Type B pancreatic cell (in vitro differentiated cells): ENCODE measurements at regions not wholly inside any gene's neighbourhood (a gene's known extent, or its start where the extent isn't known, plus 50 kb on each side); places are given as distances from the start of the nearest gene placed in this dataset.

Experiments used
- DNase-seq: peaks from one replicate; pipeline ENCODE4 v3.0.0; 2021; ENCODE audit warnings: mixed read lengths; ENCODE audit not compliant: unreplicated experiment; ENCODE audit errors: extremely low spot score
- H3K27ac Mint-ChIP-seq: 2 replicates; pipeline ENCODE4 v1.8.0; 2021; ENCODE audit warnings: mild to moderate bottlenecking, mixed read lengths
- H3K27me3 Mint-ChIP-seq: 2 replicates; pipeline ENCODE4 v1.8.0; 2021; ENCODE audit warnings: mixed read lengths
- H3K36me3 Mint-ChIP-seq: 2 replicates; pipeline ENCODE4 v1.8.0; 2021; ENCODE audit warnings: mixed read lengths
- H3K4me1 Mint-ChIP-seq: one replicate; pipeline ENCODE4 v1.8.0; 2021; ENCODE audit warnings: mixed read lengths; ENCODE audit not compliant: unreplicated experiment
- H3K4me3 Mint-ChIP-seq: 2 replicates; pipeline ENCODE4 v1.8.0; 2021; ENCODE audit warnings: mild to moderate bottlenecking, mixed read lengths
- H3K9me3 Mint-ChIP-seq: 2 replicates; pipeline ENCODE4 v1.8.0; 2021; ENCODE audit warnings: mixed read lengths
- TF ChIP-seq, protein P1 (sequence below): fragments of 200-600 bp; sonication (generic); conservative IDR thresholded peaks from 2 replicates; pipeline ENCODE4 v1.5.0; 2021; ENCODE audit warnings: antibody characterized with exemption, mild to moderate bottlenecking

DNA sequence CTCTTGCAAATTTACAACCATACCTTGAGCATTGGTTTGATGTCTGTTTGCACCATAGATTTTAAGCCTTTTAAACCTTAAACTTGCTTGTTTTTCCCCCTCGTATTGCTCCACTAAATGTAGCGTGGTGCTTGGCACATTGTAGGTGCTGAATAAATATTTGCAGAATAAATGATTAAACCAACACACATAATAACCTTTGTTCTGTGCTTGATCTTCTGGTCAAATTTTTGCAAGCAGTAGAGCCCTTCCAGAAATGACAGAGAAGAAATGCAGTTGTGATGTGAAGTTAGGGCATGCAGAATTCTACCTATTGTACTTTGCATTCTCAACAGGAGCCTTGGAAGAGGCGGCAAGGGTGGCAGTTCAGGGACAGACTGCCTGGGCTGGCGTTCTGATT, 394.4 kb upstream of the TBX3 start:
- peaks cover 9% of the 10 kb centered on the region for H3K4me1 Mint-ChIP-seq
- no peaks in the 10 kb centered on the region for H3K36me3 Mint-ChIP-seq
- no peak overlapping the region for H3K4me3 Mint-ChIP-seq
- no peaks in the 10 kb centered on the region for H3K9me3 Mint-ChIP-seq
- TF ChIP-seq, protein P1, sequence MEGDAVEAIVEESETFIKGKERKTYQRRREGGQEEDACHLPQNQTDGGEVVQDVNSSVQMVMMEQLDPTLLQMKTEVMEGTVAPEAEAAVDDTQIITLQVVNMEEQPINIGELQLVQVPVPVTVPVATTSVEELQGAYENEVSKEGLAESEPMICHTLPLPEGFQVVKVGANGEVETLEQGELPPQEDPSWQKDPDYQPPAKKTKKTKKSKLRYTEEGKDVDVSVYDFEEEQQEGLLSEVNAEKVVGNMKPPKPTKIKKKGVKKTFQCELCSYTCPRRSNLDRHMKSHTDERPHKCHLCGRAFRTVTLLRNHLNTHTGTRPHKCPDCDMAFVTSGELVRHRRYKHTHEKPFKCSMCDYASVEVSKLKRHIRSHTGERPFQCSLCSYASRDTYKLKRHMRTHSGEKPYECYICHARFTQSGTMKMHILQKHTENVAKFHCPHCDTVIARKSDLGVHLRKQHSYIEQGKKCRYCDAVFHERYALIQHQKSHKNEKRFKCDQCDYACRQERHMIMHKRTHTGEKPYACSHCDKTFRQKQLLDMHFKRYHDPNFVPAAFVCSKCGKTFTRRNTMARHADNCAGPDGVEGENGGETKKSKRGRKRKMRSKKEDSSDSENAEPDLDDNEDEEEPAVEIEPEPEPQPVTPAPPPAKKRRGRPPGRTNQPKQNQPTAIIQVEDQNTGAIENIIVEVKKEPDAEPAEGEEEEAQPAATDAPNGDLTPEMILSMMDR, result no peak
- DNase-seq, result no peak
- H3K27me3 Mint-ChIP-seq, result peaks cover 8% of the 10 kb centered on the region
- no peak overlapping the region for H3K27ac Mint-ChIP-seq

DNA sequence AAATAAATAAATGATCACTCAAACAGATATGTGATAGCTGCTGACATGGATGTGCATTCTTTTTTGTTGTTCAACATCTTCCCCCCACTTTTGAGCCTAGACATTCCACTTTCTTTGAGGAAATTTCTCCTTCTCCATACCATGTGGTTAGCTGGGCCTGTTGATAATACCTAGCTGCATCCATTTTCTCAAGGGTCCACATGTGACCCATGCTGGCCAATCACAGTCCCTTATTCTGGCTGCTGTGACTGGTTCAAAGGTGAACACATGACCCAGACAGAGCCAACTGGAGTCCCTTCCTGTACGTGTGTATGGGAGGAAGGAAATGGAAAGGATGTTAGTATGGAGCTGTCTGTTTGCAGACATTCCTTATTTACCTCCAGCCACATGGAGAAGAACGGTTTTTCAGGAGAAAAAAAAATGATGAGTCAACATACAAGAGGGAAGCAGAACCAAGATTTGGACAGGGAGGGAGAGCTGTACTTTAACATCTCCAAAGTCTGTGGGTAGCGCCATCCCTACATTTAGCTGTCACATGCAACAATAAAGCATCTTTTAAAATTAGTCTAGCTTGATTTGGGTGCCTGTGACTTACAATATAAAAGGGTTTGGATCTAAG, 391.7 kb upstream of the TBX3 start:
- no peak overlapping the region for H3K27ac Mint-ChIP-seq
- H3K4me1 Mint-ChIP-seq, result peaks cover 15% of the 10 kb centered on the region
- H3K9me3 Mint-ChIP-seq, result no peaks in the 10 kb centered on the region
- H3K27me3 Mint-ChIP-seq, result peaks cover 17% of the 10 kb centered on the region
- TF ChIP-seq, protein P1, result no peak
- H3K4me3 Mint-ChIP-seq, result no peak overlapping the region
- H3K36me3 Mint-ChIP-seq, result no peaks in the 10 kb centered on the region
- no peak for DNase-seq

DNA sequence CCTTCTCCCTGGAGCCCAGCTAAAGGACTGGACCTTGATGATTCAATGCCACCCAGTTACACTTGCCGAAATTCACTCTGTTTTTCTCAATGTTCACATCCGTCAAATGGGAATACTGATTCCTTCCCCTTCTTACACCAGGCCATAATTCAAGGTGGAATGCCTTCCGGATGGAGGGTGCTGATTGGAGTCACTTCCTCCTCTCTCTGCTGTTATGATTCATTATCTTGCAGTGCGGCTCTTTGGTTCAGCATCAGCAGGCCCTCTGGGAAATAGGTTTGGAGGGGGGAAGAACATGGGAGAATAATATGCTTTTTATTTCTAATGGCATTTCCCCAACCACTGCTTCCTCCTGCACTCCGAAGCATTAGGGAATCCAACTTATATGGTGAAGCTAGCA, 390.6 kb upstream of the TBX3 start:
- no peak for DNase-seq
- Mint-ChIP-seq H3K36me3 (no peaks in the 10 kb centered on the region), H3K9me3 (peaks cover 3% of the 10 kb centered on the region), H3K4me1 (peaks cover 14% of the 10 kb centered on the region), H3K4me3 (no peak overlapping the region), H3K27ac (no peak overlapping the region), H3K27me3 (peaks cover 17% of the 10 kb centered on the region)
- TF ChIP-seq, protein P1, result no peak

DNA sequence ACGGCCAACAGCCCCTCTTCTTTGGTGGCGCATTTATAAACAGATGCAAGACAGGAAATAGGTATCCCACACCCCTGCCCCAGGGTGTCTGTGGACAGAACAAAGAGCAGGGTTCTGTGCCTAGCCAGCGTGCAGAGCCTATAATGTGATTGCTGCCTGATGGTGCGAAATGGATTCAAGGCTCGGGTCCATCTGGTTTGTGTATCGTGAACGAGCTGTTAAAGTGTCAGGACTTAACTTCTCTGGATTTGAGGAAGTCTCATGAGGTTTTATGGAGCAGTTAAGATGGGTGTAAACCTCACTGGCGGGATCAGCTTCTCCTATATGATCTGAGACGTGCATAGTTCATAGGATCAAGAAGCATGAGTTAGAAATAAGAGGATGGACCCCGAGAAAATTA, 388.7 kb upstream of the TBX3 start:
- no peak for DNase-seq
- no peaks in the 10 kb centered on the region for H3K36me3 Mint-ChIP-seq
- no peak overlapping the region for H3K27ac Mint-ChIP-seq
- TF ChIP-seq, protein P1, result no peak
- peaks cover 9% of the 10 kb centered on the region for H3K27me3 Mint-ChIP-seq
- H3K9me3 Mint-ChIP-seq, result peaks cover 3% of the 10 kb centered on the region
- no peak overlapping the region for H3K4me3 Mint-ChIP-seq
- peaks cover 6% of the 10 kb centered on the region for H3K4me1 Mint-ChIP-seq

DNA sequence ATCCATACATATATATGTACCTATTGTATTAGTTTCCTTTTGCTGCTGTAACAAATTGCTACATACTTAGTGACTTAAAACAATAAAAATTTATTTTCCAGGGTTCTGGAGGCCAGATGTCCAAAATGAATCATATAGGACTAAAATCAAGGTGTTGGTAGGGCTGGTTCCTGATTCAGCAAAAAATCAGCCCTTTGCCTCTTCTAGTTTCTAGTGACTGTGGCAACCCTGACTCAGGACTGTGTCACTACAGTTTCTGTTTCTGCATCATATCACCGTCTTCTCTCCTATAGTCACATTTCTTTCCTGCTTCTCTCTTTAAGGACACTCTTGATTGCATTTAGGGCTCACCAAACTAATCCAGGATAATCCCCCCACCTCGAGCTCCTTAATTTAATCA, 386.3 kb upstream of the TBX3 start:
- peaks cover 3% of the 10 kb centered on the region for H3K9me3 Mint-ChIP-seq
- peaks cover 13% of the 10 kb centered on the region for H3K4me1 Mint-ChIP-seq
- no peak for DNase-seq
- TF ChIP-seq, protein P1, result no peak
- no peak overlapping the region for H3K27ac Mint-ChIP-seq
- H3K36me3 Mint-ChIP-seq, result no peaks in the 10 kb centered on the region
- peaks cover 9% of the 10 kb centered on the region for H3K27me3 Mint-ChIP-seq
- no peak overlapping the region for H3K4me3 Mint-ChIP-seq

DNA sequence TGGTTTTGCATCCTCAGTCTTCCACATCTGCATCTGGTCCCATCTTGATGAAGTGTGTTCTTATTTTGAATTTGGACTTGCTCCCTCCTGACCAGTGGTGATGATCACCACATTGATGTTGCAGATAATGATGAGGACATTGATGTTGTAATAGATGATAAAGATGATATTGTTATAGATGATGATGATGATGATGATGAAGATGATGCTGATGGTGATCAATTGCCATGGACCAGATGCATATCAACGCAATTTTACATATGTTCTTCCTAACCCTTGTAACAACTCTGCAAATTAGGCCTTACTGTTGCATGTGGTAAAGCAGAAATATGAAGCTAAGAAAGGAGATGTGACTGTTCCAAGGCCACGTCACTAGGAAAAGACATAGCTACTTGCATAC, 380.3 kb upstream of the TBX3 start:
- Mint-ChIP-seq H3K27ac (no peak overlapping the region), H3K36me3 (no peaks in the 10 kb centered on the region), H3K4me1 (peaks cover 7% of the 10 kb centered on the region), H3K9me3 (peaks cover 4% of the 10 kb centered on the region), H3K4me3 (no peak overlapping the region), H3K27me3 (no peaks in the 10 kb centered on the region)
- TF ChIP-seq, protein P1, result no peak
- no peak for DNase-seq
